Calu3 (cell line): ENCODE measurements at regions not wholly inside any gene's neighbourhood (a gene's known extent, or its start where the extent isn't known, plus 50 kb on each side); places are given as distances from the start of the nearest gene placed in this dataset.

Experiments used
- BruUV-seq: library from RNA; stranded (reverse); fragments of 400-500 nt; replicated peaks from 2 replicates; lab custom pipeline; 2021; lab: Mats Ljungman, UMichigan
- CTCF ChIA-PET: fragments of 300-600 bp; sonication (Branson Sonifier 250); formaldehyde crosslinking; loops from one replicate; lab custom pipeline; 2022; ENCODE audit warnings: antibody characterized with exemption; lab: Charles Lee
- DNase-seq: peaks from one replicate; pipeline ENCODE4 v3.0.0; 2022
- H3K27ac Mint-ChIP-seq: one replicate; pipeline ENCODE4 v1.8.0; 2022; ENCODE audit warnings: mixed read lengths; ENCODE audit not compliant: unreplicated experiment
- H3K27me3 Mint-ChIP-seq: one replicate; pipeline ENCODE4 v1.8.0; 2022; ENCODE audit warnings: mixed read lengths; ENCODE audit not compliant: unreplicated experiment
- H3K36me3 Mint-ChIP-seq: one replicate; pipeline ENCODE4 v1.8.0; 2022; ENCODE audit warnings: mild to moderate bottlenecking, moderate library complexity, mixed read lengths; ENCODE audit not compliant: insufficient read depth, unreplicated experiment
- H3K4me1 Mint-ChIP-seq: one replicate; pipeline ENCODE4 v1.8.0; 2022; ENCODE audit warnings: mild to moderate bottlenecking, low read depth, mixed read lengths; ENCODE audit not compliant: unreplicated experiment
- H3K4me3 Mint-ChIP-seq: one replicate; pipeline ENCODE4 v1.8.0; 2022; ENCODE audit warnings: mild to moderate bottlenecking, low read depth, moderate library complexity, mixed read lengths; ENCODE audit not compliant: unreplicated experiment
- H3K9me3 Mint-ChIP-seq: one replicate; pipeline ENCODE4 v1.8.0; 2022; ENCODE audit warnings: low read depth, mixed read lengths; ENCODE audit not compliant: unreplicated experiment
- intact Hi-C: fragments of 100-400 bp; cut with micrococcal nuclease; formaldehyde crosslinking; loops from one replicate; pipeline ENCODE4 v1.10.0; 2022; ENCODE audit not compliant: unreplicated experiment
- TF ChIP-seq, protein P1 (sequence below): fragments of 200-600 bp; IDR thresholded peaks from one replicate; pipeline ENCODE4 v1.8.0; 2022; ENCODE audit warnings: antibody characterized with exemption; ENCODE audit not compliant: unreplicated experiment

DNA sequence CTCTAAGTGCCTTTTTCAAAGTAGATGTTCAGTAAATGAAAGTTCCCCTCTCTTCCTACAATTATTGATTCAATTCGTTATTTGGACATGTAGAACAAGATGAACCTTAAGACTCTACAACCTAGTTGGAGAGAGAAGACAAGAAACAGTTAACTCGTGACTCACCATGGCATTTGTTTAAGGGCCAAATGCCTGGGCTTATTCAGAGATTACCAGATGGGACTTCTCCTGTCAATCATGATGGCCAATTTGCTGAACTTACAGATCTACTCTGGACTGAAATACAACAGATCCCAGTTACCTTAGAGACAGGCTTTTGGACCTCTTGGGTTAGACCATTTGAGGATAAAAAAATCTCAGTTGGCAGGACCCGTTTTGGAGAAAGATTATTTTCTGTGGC lies 93.5 kb downstream of the C1orf94 start:
- Mint-ChIP-seq H3K9me3 (peaks cover 9% of the 10 kb centered on the region), H3K4me1 (no peaks in the 10 kb centered on the region), H3K27me3 (no peaks in the 10 kb centered on the region), H3K4me3 (no peak overlapping the region), H3K27ac (no peak overlapping the region), H3K36me3 (no peaks in the 10 kb centered on the region)
- DNase-seq: no peak
- TF ChIP-seq, protein P1, sequence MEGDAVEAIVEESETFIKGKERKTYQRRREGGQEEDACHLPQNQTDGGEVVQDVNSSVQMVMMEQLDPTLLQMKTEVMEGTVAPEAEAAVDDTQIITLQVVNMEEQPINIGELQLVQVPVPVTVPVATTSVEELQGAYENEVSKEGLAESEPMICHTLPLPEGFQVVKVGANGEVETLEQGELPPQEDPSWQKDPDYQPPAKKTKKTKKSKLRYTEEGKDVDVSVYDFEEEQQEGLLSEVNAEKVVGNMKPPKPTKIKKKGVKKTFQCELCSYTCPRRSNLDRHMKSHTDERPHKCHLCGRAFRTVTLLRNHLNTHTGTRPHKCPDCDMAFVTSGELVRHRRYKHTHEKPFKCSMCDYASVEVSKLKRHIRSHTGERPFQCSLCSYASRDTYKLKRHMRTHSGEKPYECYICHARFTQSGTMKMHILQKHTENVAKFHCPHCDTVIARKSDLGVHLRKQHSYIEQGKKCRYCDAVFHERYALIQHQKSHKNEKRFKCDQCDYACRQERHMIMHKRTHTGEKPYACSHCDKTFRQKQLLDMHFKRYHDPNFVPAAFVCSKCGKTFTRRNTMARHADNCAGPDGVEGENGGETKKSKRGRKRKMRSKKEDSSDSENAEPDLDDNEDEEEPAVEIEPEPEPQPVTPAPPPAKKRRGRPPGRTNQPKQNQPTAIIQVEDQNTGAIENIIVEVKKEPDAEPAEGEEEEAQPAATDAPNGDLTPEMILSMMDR: no peak
- no TSS peak for BruUV-seq
- intact Hi-C loops: no loop called here
- CTCF ChIA-PET: no interaction called here

DNA sequence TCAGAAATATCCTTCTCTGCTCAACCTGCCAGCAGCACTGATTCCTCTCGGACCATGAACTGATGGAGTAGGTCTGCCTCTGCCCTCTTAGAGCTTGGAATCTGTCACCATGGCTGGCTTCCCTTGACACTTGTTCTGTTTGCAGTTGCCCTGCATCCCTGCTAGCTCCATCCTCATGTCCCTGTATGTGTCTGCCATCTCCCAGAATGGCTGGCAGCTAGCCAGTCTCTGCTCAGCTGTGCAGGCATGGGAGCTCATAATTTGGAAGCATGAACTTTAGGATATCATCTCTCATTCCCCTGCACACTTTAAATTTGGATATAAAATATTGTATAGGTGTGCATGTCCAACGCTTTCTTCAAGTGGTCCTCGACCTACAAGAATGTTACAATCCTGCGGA lies 95.4 kb downstream of the C1orf94 start:
- no peak overlapping the region for H3K27ac Mint-ChIP-seq

DNA sequence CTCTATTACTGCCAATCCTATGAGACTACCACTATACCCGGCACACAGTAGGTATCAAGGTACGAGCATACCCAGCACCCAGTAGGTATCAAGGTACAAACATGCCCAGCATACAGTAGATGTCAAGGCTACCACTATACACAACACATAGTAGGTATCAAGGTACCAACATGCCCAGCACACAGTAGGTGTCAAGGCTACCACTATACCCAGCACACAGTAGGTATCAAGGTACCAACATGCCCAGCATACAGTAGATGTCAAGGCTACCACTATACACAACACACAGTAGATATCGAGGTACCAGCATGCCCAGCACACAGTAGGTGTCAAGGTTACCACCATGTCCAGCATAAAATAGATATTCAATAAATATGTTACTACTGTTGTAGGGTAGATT lies 98.4 kb downstream of the C1orf94 start:
- no peaks in the 10 kb centered on the region for H3K27me3 Mint-ChIP-seq
- no peak overlapping the region for H3K27ac Mint-ChIP-seq
- DNase-seq: no peak
- H3K4me3 Mint-ChIP-seq: no peak overlapping the region
- TF ChIP-seq, protein P1: no peak
- intact Hi-C loops: no loop called here
- peaks cover 8% of the 10 kb centered on the region for H3K9me3 Mint-ChIP-seq
- CTCF ChIA-PET: no interaction called here
- H3K36me3 Mint-ChIP-seq: no peaks in the 10 kb centered on the region
- no peaks in the 10 kb centered on the region for H3K4me1 Mint-ChIP-seq
- BruUV-seq: no TSS peak

More for the DNA sequence above, 95.4 kb downstream of the C1orf94 start:
- Mint-ChIP-seq H3K4me3 (no peak overlapping the region), H3K36me3 (no peaks in the 10 kb centered on the region), H3K4me1 (no peaks in the 10 kb centered on the region), H3K9me3 (peaks cover 9% of the 10 kb centered on the region), H3K27me3 (no peaks in the 10 kb centered on the region)
- TF ChIP-seq, protein P1: no peak
- CTCF ChIA-PET: no interaction called here
- DNase-seq: no peak
- intact Hi-C loops: no loop called here
- no TSS peak for BruUV-seq

DNA sequence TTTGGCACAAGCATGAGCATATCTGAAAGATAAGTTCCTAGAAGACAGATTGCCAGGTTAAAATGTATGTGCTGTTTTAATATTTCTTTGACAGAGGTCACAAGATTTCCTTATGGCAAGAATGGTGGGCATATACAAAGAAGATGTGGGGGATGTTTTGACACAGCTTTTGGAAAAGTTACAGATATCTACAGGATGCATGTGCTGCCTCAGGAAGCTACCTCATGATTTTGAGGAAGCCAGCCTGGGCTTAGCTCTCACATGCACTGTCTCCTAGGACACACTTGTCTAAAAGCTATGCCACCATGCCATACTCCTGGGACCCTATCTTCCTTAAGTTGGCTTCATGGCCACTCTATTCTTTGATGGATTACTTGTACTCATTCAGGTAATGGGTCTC lies 99.9 kb downstream of the C1orf94 start:
- H3K9me3 Mint-ChIP-seq: peaks cover 14% of the 10 kb centered on the region
- H3K4me1 Mint-ChIP-seq: no peaks in the 10 kb centered on the region
- no TSS peak for BruUV-seq
- DNase-seq: no peak
- no peak overlapping the region for H3K27ac Mint-ChIP-seq
- H3K36me3 Mint-ChIP-seq: no peaks in the 10 kb centered on the region
- TF ChIP-seq, protein P1: no peak
- no peaks in the 10 kb centered on the region for H3K27me3 Mint-ChIP-seq
- CTCF ChIA-PET: no interaction called here
- intact Hi-C loops: no loop called here
- H3K4me3 Mint-ChIP-seq: no peak overlapping the region
